GM12891 (cell line): ENCODE measurements at regions not wholly inside any gene's neighbourhood (a gene's known extent, or its start where the extent isn't known, plus 50 kb on each side); places are given as distances from the start of the nearest gene placed in this dataset.
"Not testable (repeated sequence)": the region's sequence is repeated elsewhere in the genome, so short reads cannot be mapped to it uniquely, and the experiment has no call there.

Experiments used
- DNase-seq: peaks from one replicate; pipeline ENCODE4 v3.0.0; 2011; ENCODE audit warnings: low spot score; ENCODE audit not compliant: insufficient read length
- FAIRE-seq: peaks from 2 replicates; lab custom pipeline; 2011; peaks lifted over from hg19 to GRCh38; lab: Jason Lieb, UNC
- PAX5 ChIP-seq: IDR thresholded peaks from 2 replicates; pipeline ENCODE4 v1.6.1; 2011; ENCODE audit warnings: low read length, moderate library complexity, mild to moderate bottlenecking; ENCODE audit not compliant: insufficient read depth, severe bottlenecking
- POLR2A ChIP-seq: IDR thresholded peaks from 2 replicates; pipeline ENCODE4 v1.6.1; 2011; ENCODE audit warnings: low read depth, low read length, control low read depth
- POLR2AphosphoS5 ChIP-seq: IDR thresholded peaks from 2 replicates; pipeline ENCODE4 v1.6.1; 2011; ENCODE audit warnings: low read depth, low read length, control low read depth
- POU2F2 ChIP-seq: IDR thresholded peaks from 2 replicates; pipeline ENCODE4 v1.6.1; 2011; ENCODE audit warnings: low read depth, mild to moderate bottlenecking, control low read depth, low read length, moderate library complexity
- SPI1 ChIP-seq: IDR thresholded peaks from 2 replicates; pipeline ENCODE4 v1.6.1; 2011; ENCODE audit warnings: low read depth, low read length, control low read depth
- TAF1 ChIP-seq: IDR thresholded peaks from 2 replicates; pipeline ENCODE4 v1.6.1; 2011; ENCODE audit warnings: low read depth, low read length, control low read depth

GRCh38 chrX:71822314-71822713, 59.2 kb downstream of the CXorf49B start:
- FAIRE-seq, DNase-seq: not testable (repeated sequence)

GRCh38 chrX:71823391-71824057, 60.4 kb downstream of the CXorf49B start:
- FAIRE-seq (no peak), DNase-seq (no peak)
- TF ChIP-seq POU2F2 (no peak), POLR2AphosphoS5 (no peak), SPI1 (no peak), TAF1 (no peak), POLR2A (no peak), PAX5 (no peak)

GRCh38 chrX:71828086-71828485, 64.9 kb downstream of the CXorf49B start:
- TF ChIP-seq PAX5 (no peak), POU2F2 (no peak), TAF1 (no peak), POLR2AphosphoS5 (no peak), SPI1 (no peak), POLR2A (no peak)
- FAIRE-seq (no peak), DNase-seq (no peak)

- FAIRE-seq, DNase-seq: not testable (repeated sequence)
Measured at GRCh38 chrX:71838092-71838491, 72.6 kb upstream of the NHSL2 start.

GRCh38 chrX:71846429-71846828, 64.2 kb upstream of the NHSL2 start:
- FAIRE-seq (no peak), DNase-seq (no peak)
- TF ChIP-seq POU2F2, result no peak
- TF ChIP-seq POLR2A, result no peak
- TF ChIP-seq SPI1, result no peak
- TF ChIP-seq PAX5, result no peak
- TF ChIP-seq POLR2AphosphoS5, result no peak
- no peak for TF ChIP-seq TAF1

GRCh38 chrX:71852182-71852581, 58.5 kb upstream of the NHSL2 start:
- no peak for FAIRE-seq
- TF ChIP-seq SPI1 (no peak), TAF1 (no peak), POU2F2 (no peak), POLR2A (no peak), POLR2AphosphoS5 (no peak), PAX5 (no peak)
- DNase-seq, result no peak

GRCh38 chrX:71859637-71860036, 51.0 kb upstream of the NHSL2 start:
- TF ChIP-seq POU2F2 (no peak), POLR2A (no peak), SPI1 (no peak), TAF1 (no peak), POLR2AphosphoS5 (no peak), PAX5 (no peak)
- FAIRE-seq (peak; percentile 82), DNase-seq (no peak)
